Fibroblast of lung (primary cell): ENCODE measurements at regions not wholly inside any gene's neighbourhood (a gene's known extent, or its start where the extent isn't known, plus 50 kb on each side); places are given as distances from the start of the nearest gene placed in this dataset.

Experiments
- CTCF ChIP-seq, 2 donors: IDR thresholded peaks in 1 of 2; conservative IDR thresholded peaks in 1 of 2; 1 replicate in 1 of 2; 2 replicates in 1 of 2; pipeline ENCODE4 v1.5.1; 2011 to 2012; ENCODE audit warnings: low read length in 2 of 2, control low read depth in 1 of 2, inconsistent platforms in 1 of 2, low read depth in 1 of 2, mild to moderate bottlenecking in 1 of 2
- EZH2 ChIP-seq: IDR thresholded peaks from 2 replicates; pipeline ENCODE4 v1.5.1; 2012; ENCODE audit warnings: low read length, control low read depth, mild to moderate bottlenecking; ENCODE audit errors: missing control alignments

- TF ChIP-seq CTCF (conservative IDR thresholded peaks at IDR 0.05 in 1 of 2, IDR thresholded peaks at IDR 0.05 in 1 of 2; ENCODE audit: low read depth in 1 of 2, low read length in 2 of 2) (no peak), EZH2 (no peak)
Observed at GRCh38 chr9:91130796-91131318, 230.9 kb downstream of the AUH start.
